HG03378 (cell line): ENCODE measurements at regions not wholly inside any gene's neighbourhood (a gene's known extent, or its start where the extent isn't known, plus 50 kb on each side); places are given as distances from the start of the nearest gene placed in this dataset.

Experiments used
- ATAC-seq: cut with Tn5 transposase; IDR thresholded peaks from one replicate; pipeline ENCODE4 v1.9.1; 2021; ENCODE audit warnings: mild to moderate bottlenecking, moderate library complexity; ENCODE audit not compliant: unreplicated experiment

GRCh38 chr12:82174936-82175335, 183.3 kb downstream of the CCDC59 start:
- no peak for ATAC-seq

GRCh38 chr12:82174383-82174782, 183.8 kb downstream of the CCDC59 start:
- ATAC-seq = no peak

- no peak for ATAC-seq
Observed at GRCh38 chr12:82149045-82149444, 209.1 kb downstream of the CCDC59 start.

DNA sequence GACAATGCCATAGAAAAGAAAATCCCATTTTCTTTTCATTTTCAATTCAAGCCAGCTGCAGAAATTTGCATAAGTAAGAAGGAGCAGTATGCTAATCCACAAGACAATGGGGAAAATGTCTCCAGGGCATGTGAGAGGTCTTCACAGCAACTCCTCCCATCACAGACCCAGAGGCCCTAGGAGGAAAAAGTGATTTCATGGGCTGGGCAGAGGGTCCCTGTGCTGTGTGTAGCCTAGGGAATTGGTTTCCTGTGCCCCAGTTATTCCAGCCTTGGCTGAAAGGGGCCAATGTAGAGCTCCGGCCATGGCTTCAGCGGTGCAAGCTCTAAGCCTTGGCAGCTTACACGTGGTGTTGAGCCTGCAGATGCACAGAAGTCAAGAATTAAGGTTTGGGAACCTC, 211.4 kb downstream of the CCDC59 start:
- no peak for ATAC-seq

DNA sequence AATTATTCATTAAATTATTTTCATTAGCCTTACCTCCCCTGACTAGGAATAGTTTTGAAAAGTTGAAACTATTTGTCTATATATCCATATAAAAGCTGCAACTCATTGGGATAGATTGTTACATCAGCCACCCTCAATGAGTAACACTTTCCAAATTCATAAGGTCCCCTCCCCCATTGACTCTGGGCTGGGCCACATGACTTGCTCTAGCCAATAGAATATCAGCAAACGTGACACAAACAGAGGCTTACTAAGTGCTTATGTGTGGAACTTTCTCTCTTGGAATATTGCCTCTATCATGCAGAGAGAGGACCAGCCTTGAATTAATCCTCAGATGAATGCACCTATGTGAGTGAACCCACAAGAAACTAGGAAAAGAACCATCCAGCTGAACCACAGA, 213.7 kb downstream of the CCDC59 start:
- ATAC-seq = no peak

GRCh38 chr12:82132390-82132789, 225.8 kb downstream of the CCDC59 start:
- ATAC-seq = no peak

DNA sequence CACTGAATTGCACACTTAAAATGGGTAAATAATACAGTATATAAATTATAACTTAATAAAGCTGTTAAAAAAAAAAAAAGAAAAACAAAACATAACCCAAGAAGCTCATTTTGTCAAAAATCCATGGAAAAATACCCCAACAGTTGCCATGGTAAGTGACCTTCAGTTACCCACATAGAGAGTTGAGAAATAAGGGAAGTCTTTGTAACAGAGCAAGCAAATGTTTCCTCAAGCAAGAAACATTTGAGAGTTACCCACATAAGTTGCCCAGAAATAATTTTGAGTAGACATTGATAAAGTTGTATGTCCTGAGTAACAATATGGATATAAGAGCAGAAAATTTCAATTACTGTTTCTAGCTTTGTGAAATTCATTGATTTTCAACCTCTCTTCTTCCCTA, 227.4 kb downstream of the CCDC59 start:
- ATAC-seq = no peak

GRCh38 chr12:82124711-82125380, 233.3 kb downstream of the CCDC59 start:
- ATAC-seq = no peak

DNA sequence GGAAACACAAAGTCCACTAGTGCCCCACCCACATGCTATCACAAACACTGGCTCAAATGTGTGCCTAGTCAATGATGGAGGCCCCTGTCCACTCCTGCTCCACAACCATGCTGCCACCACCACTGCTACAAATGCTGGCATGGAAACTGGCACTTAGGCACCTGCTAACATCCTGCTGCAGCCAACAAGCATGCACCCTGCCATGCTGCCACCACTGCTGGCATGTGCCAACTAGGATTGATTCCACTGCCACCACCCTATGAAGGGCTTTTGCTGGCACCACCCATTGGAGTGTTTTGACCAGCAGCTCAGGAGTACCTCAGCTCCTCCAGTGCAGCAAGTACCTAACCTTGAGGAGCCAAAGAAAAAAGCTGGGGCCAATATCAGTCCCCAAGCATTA, 236.6 kb downstream of the CCDC59 start:
- no peak for ATAC-seq

DNA sequence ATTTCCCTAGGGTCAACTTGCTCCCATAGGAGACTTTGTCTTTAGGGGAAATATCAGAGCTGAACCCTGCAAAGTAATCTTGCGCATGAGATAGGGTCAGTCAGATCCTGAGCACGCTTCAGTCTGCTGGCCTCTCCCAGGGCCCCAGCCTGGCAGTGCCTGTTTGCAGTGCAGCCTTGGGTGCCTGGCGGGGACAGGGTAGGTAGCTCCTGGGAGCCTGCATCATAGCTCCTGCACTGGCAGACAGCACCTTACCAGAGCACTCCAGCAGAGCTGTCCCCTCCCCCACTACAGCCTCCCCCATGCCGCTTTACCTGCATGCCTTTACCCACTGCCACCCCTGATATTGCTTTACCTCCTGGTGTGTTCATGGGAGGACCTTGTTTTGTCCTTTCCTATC, 237.3 kb downstream of the CCDC59 start:
- no peak for ATAC-seq

GRCh38 chr12:82109243-82109642, 248.9 kb downstream of the CCDC59 start:
- ATAC-seq = no peak

DNA sequence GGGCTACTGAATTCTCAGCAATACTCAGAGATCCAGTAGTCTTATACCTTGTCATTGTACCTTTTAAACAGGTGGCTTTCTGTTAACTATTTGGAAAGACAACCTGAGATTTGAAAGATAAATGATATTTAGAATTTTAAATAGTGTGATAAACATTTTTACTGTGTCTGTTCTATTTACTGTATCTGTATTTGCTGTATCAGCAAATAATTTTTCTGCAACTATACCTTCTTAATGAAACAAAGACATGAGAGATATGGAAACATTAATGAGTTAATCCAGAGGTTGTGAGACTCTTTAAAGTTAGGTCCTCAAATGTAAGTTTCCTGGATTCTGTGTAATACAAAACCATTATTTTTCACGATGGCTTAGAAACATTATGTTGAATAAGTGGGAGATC, 249.6 kb downstream of the CCDC59 start:
- no peak for ATAC-seq

DNA sequence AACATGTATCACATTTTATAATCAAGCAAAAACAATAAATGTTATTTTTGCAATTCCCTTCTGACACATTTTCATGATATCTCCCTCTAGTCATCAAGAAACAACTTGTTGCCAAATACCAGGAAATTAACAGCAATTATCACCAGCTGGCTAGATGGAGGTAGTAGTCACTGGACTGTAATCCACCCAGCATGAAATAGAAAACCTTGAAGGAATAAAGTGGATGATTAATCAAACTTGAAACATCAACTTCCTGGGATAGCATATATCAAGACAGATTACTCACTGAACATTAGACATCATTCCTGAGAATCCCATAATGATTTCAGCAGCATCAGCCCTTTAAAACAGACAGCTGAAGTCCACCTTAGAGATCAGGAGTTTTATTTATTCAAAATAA, 259.0 kb downstream of the CCDC59 start:
- ATAC-seq = no peak

- ATAC-seq = no peak
Observed at GRCh38 chr12:82097877-82098276, 260.3 kb downstream of the CCDC59 start.

- no peak for ATAC-seq
Observed at GRCh38 chr12:82097438-82097837, 260.7 kb downstream of the CCDC59 start.

DNA sequence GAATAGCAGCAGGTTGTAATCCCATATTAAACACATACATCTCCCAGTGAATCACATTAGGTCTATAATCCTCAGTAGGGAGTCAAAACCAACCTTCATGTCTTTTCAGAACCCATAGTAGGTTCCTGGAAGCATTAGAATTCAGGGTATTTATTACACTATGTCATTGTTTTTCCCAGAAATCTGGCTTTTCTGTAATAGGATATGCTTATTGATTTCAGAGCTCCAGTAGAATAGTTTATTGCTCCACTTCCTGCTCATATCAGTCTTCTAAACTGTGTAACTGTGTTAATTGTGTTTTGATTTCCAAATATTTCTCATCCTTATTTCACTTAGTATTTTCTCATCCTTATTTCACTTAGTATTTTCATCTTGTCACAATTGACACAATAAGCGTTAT, 268.0 kb downstream of the CCDC59 start:
- no peak for ATAC-seq

GRCh38 chr12:82089369-82090121, 268.6 kb downstream of the CCDC59 start:
- ATAC-seq = no peak

DNA sequence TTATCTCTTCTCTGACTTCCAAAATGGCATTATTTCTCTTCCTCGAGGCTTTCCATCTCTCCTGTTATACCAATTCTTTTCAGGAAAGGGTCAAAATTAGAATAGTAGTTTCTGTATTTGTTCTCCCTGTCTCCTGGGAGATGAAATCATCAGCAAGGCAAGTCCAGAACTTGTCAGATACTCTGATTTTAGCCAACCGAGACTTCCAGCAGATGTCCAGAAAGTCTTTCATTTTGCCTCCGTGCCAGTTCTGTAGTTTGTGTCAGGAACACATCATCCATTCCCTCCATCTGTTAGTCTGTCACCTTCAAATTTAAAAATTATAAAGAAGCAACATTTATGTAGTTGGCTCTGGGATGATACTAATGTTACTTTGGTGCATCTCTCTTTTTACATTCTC, 275.7 kb downstream of the CCDC59 start:
- ATAC-seq = no peak

- no peak for ATAC-seq
Observed at GRCh38 chr12:82069931-82070514, 288.2 kb downstream of the CCDC59 start.

DNA sequence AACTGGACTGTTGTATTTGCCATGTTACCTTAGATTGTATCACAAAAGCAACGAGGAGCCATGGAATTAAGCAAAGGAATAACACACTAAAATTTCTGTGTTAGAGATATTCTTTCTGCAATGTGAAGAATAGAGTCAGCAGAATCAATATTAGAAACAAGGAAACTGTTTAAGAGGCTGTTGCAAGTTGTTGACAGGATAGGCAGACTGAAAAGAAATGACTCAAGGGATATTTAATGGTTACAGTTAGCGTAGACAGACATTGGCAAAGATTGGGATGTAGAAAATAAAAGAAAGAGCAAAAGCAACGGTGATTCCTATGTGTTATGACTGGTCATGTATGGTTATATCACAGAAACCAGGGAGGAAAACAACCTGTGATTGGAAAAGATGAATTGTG, 299.0 kb upstream of the PPFIA2 start:
- ATAC-seq = no peak

DNA sequence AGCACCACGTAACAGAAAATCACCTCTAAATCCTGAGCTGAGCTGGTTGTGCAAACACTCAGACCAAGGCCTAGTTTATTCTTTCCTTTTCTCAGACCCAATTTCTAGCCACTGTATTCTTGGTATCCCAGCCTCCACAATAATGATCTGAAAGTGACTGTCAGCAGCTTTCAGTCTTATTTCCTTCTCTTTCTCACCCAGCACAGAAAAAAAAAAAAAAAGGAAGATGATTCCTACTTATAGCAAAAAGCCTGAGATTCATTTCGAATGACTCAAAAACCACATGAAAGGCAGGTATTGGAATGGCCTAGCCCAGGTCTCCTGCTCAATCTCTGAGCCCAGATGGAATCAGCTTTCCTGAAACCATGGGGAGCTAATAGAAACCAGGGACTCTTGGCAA, 298.6 kb upstream of the PPFIA2 start:
- no peak for ATAC-seq

GRCh38 chr12:82055391-82055790, 296.2 kb upstream of the PPFIA2 start:
- no peak for ATAC-seq
